Heart right ventricle (tissue), 16 donors: ENCODE measurements at regions not wholly inside any gene's neighbourhood (a gene's known extent, or its start where the extent isn't known, plus 50 kb on each side); places are given as distances from the start of the nearest gene placed in this dataset.
A peak's percentile ranks its signal among the peaks of the same experiment; 100 is the strongest.

Experiments used
- ATAC-seq, 8 donors: fragments of 200-7000 bp; cut with Tn5 transposase; one replicate each; pipeline ENCODE4 v1.9.1; 2020; ENCODE audit warnings: mild to moderate bottlenecking in 8 of 8, moderate library complexity in 8 of 8, moderate number of reproducible peaks in 1 of 8
- DNase-seq, 2 donors: peaks; one replicate each; pipeline ENCODE4 v3.0.0-alpha.2; 2020
- H3K27ac ChIP-seq, 10 donors: fragments of 200-600 bp; sonication (generic) in 2 of 10; one replicate each; pipeline versions ENCODE4 v1.5.0 to v1.8.0; 2020 to 2022; ENCODE audit warnings: mild to moderate bottlenecking in 3 of 10
- H3K27me3 ChIP-seq, 7 donors: fragments of 200-600 bp; one replicate each; pipeline ENCODE4 v1.8.0; 2021 to 2022; ENCODE audit warnings: mild to moderate bottlenecking in 2 of 7
- H3K36me3 ChIP-seq, 9 donors: fragments of 200-600 bp; sonication (generic) in 1 of 9; one replicate each; pipeline versions ENCODE4 v1.5.0 to v1.8.0; 2020 to 2022; ENCODE audit warnings: mild to moderate bottlenecking in 2 of 9
- H3K4me1 ChIP-seq, 9 donors: fragments of 200-600 bp; sonication (generic) in 1 of 9; one replicate each; pipeline versions ENCODE4 v1.5.0 to v1.8.0; 2020 to 2022; ENCODE audit warnings: mild to moderate bottlenecking in 4 of 9
- H3K4me3 ChIP-seq, 10 donors: fragments of 200-600 bp; sonication (generic) in 2 of 10; one replicate each; pipeline versions ENCODE4 v1.5.0 to v1.8.0; 2020 to 2022; ENCODE audit warnings: mild to moderate bottlenecking in 7 of 10, moderate library complexity in 2 of 10
- H3K9me3 ChIP-seq, 11 donors: fragments of 200-600 bp in 10 of 11; sonication (generic) in 2 of 11; one replicate each; pipeline versions ENCODE4 v1.5.0 to v1.8.0; 2013 to 2022; ENCODE audit warnings: mild to moderate bottlenecking in 2 of 11, control low read depth in 1 of 11, moderate library complexity in 1 of 11
- WGBS, 2 donors: extraction: QIAGEN DNeasy Blood & Tissue Kit; methylation state at CpG; one replicate each; pipeline ENCODE4 v1.1.7; 2013; ENCODE audit warnings: inconsistent platforms in 1 of 2; 5-methylcytosine and 5-hydroxymethylcytosine counted together
- intact Hi-C, 10 donors: fragments of 100-400 bp; cut with DNase I; formaldehyde crosslinking; loops; one replicate each; pipeline versions ENCODE4 v1.11.1 to v1.14.2; 2022
- TF ChIP-seq, protein P1 (sequence below), 9 donors: fragments of 200-600 bp; sonication (generic) in 2 of 9; IDR thresholded peaks; one replicate each; pipeline versions ENCODE4 v1.5.0 to v1.8.0; 2021 to 2022; ENCODE audit warnings: antibody characterized with exemption in 9 of 9, mild to moderate bottlenecking in 5 of 9, moderate library complexity in 1 of 9
- donor health status: Arrhythmogenic right ventricular cardiomyopathy.
- donor health status: ischemic (EF 13 %, LVEDD 7.1; RV severe dilation, severe dysfunction).
- donor health status: healthy with polysubstance abuse.
- donor health status: DM: no; HTN: yes; CAD: no.
- donor health status: DM: no; HTN: no; CAD: no.
- donor health status: ischemic (EF 25% LVEDD 6.9; RV normal size, moderate dysfunction).
- donor health status: ischemic (EF 25% LVEDD 5.7; RV mildly dilated, moderate dysfunction).
- donor health status: healthy.
- donor health status: DM: yes; HTN: yes; CAD: no.
- donor health status: Ischemic cardiomyopathy.
- donor health status: ischemic (EF 35%, LVEDD 5.7; RV mildly dilated, moderate dysfunction).
- donor health status: nonischemic (EF 11% LVEDD 7.7; RV severe dilation, severe dysfunction).
- donor health status: DM: yes; HTN: yes; CAD: no.
- donor health status: PGD.
- donor health status: ischemic (EF 29% LVEDD 5.4; RV normal size, mild dysfunction).
- donor health status: nonischemic (EF 23%, LVEDD 6.1; RV moderate dilation, normal function).

DNA sequence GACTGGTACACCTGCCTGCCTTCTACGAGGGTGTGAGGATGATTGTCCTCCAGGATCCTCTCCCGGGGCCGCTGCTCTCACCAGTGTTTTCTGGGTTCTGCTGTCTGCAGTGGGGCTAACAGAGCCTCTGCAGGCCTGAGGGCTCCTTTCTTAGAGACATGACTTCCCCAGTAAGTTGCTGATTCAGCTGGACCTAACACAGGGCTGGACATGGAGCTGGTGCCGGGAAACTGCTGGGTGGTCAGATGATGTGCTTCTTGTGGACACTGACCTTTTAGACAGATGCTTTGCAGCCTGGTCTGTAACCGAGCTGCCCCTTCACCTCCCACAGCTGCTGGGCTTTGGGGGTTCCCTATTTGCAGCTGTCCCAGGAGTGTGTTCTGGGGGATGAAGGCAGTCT, 71.5 kb downstream of the FOXL1 start:
- H3K4me1 ChIP-seq = peaks cover 0 to 25% (median 5%) of the 10 kb centered on the region in 9 donors
- intact Hi-C loops = no loop called here
- peaks cover 0 to 15% (median 3%) of the 10 kb centered on the region in 7 donors for H3K27me3 ChIP-seq

DNA sequence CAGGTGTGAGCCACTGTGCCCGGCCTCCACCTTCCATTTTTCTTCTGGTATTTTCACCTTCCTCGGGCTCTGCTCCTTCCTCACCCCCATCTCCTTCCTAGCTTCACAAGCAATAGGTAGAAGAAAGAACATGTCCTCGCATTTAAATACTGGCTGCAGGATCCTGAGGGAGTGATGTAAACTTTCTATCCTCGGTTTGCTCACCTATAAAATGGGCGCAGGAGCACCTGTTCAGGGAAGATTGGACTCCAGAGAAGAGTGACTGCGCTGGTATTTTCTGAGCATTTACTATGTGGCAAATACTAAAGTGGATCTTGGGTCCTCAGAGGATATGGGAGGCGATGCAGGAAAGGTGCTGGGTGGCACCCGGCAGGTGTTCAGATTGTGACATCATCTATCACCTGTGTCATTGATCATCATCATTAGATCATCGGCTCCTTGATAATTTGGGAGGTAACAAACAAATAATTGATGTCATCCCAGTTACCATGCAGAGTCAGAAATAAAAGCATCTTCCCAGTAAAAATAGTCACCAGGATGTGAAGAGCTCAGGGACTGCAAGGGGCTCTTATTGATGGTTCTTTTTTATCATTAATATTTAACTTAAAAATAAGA, 72.8 kb downstream of the FOXL1 start:
- Histone ChIP-seq H3K9me3 (peaks cover 0 to 13% (median 4%) of the 10 kb centered on the region in 11 donors), H3K27me3 (peaks cover 0 to 15% (median 3%) of the 10 kb centered on the region in 7 donors), H3K27ac (peak overlapping the region in 3 of 10 donors; percentile 40 to 67 (median 51)), H3K36me3 (no peaks in the 10 kb centered on the region), H3K4me1 (peaks cover 0 to 25% (median 5%) of the 10 kb centered on the region in 9 donors), H3K4me3 (no peak overlapping the region)
- intact Hi-C loops = no loop called here
- 89 to 93% methylated on average over 9 of the region's 9 CpGs for WGBS, 2 donors
- DNase-seq (no peak), ATAC-seq (no peak)
- TF ChIP-seq, protein P1, sequence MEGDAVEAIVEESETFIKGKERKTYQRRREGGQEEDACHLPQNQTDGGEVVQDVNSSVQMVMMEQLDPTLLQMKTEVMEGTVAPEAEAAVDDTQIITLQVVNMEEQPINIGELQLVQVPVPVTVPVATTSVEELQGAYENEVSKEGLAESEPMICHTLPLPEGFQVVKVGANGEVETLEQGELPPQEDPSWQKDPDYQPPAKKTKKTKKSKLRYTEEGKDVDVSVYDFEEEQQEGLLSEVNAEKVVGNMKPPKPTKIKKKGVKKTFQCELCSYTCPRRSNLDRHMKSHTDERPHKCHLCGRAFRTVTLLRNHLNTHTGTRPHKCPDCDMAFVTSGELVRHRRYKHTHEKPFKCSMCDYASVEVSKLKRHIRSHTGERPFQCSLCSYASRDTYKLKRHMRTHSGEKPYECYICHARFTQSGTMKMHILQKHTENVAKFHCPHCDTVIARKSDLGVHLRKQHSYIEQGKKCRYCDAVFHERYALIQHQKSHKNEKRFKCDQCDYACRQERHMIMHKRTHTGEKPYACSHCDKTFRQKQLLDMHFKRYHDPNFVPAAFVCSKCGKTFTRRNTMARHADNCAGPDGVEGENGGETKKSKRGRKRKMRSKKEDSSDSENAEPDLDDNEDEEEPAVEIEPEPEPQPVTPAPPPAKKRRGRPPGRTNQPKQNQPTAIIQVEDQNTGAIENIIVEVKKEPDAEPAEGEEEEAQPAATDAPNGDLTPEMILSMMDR (IDR thresholded peaks at IDR 0.05) = no peak

More for the DNA sequence above, 71.5 kb downstream of the FOXL1 start:
- TF ChIP-seq, protein P1 (IDR thresholded peaks at IDR 0.05) = no peak
- H3K36me3 ChIP-seq = no peaks in the 10 kb centered on the region
- peak overlapping the region in 1 of 10 donors; percentile 21 for H3K27ac ChIP-seq
- 74 to 80% methylated on average over 5 of the region's 5 CpGs for WGBS, 2 donors
- peaks cover 0 to 13% (median 4%) of the 10 kb centered on the region in 11 donors for H3K9me3 ChIP-seq
- ATAC-seq (peak in 1 of 8 donors; percentile 26), DNase-seq (no peak)
- no peak overlapping the region for H3K4me3 ChIP-seq

DNA sequence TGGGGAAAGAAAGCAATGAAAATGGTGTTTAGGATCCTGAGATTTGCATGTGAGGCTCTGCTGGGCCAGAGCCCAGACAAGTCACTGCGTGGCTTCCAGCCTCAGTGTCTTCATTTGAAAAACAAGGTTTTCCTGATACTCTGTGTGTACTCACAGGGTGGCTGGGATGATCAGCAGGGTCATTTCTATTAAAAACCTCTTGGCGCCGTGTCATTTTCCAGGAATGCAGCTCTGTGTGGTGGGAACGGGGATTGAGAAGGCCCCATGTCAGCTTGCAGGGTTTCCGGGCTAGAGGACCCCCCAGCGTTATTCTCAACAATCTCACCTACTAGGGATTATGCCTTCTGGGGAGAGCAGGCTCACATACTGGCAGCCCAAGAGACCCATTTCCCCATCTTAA, 73.5 kb downstream of the FOXL1 start:
- 37 to 48% methylated on average over 6 of the region's 6 CpGs for WGBS, 2 donors
- H3K27me3 ChIP-seq = peaks cover 0 to 15% (median under 1%) of the 10 kb centered on the region in 7 donors
- no peak overlapping the region for H3K4me3 ChIP-seq
- intact Hi-C loops = no loop called here
- ATAC-seq = peak in 3 of 8 donors; percentile 4 to 57 (median 18)
- H3K36me3 ChIP-seq = no peaks in the 10 kb centered on the region
- peaks cover 0 to 25% (median 5%) of the 10 kb centered on the region in 9 donors for H3K4me1 ChIP-seq
- DNase-seq = no peak
- peaks cover 0 to 13% (median 4%) of the 10 kb centered on the region in 11 donors for H3K9me3 ChIP-seq
- TF ChIP-seq, protein P1 (IDR thresholded peaks at IDR 0.05) = no peak
- H3K27ac ChIP-seq = peak overlapping the region in 7 of 10 donors; percentile 40 to 70 (median 49)

DNA sequence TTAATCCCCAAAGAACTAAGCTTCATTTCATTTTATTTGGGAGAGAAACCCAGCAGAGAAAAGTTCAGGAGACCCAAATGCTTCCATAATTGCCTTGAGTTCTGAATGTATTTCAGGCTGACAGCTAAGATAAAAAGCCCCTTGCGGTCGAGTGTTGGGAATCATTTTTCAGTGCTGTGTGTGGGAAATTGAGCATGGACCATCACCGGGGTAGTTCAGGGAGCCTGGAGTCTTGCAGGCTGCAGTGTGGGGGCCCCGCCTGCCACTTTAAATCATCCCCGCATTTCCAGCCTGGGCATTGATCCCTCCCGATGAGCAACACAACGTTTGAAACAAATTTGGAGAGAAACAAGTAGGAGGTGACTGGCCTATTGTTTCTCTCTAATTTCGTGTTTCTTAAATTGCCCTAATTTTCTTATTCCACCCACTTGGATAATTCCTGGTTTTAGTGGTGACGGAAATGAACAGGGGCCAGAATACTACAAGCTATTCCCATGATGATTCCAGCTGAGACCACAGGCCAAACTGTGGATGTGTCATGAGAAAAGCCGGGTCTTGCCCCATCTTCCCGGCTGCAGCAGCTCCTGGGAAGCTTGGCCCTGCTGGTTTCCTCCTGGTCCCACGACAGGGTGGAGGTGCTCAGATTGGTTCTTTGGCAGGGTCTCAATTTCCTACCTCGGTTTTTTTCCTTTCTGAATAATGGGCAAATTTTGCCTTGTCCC, 75.1 kb downstream of the FOXL1 start:
- peaks cover 0 to 25% (median 5%) of the 10 kb centered on the region in 9 donors for H3K4me1 ChIP-seq
- intact Hi-C loops = no loop called here
- peak overlapping the region in 9 of 10 donors; percentile 3 to 70 (median 53) for H3K27ac ChIP-seq
- no peaks in the 10 kb centered on the region for H3K36me3 ChIP-seq
- DNase-seq (peak in 1 of 2 donors; percentile 43), ATAC-seq (peak; percentile 58 to 86 (median 74))
- peaks cover 0 to 15% (median 4%) of the 10 kb centered on the region in 7 donors for H3K27me3 ChIP-seq
- TF ChIP-seq, protein P1 (IDR thresholded peaks at IDR 0.05) = peak in 1 of 9 donors; percentile 5
- WGBS, 2 donors = 50 to 55% methylated on average over 13 of the region's 13 CpGs
- H3K4me3 ChIP-seq = no peak overlapping the region
- no peaks in the 10 kb centered on the region for H3K9me3 ChIP-seq
